GM21528 (cell line): ENCODE measurements at regions not wholly inside any gene's neighbourhood (a gene's known extent, or its start where the extent isn't known, plus 50 kb on each side); places are given as distances from the start of the nearest gene placed in this dataset.

ENCODE experiments used
- ATAC-seq: cut with Tn5 transposase; IDR thresholded peaks from one replicate; pipeline ENCODE4 v1.9.1; 2021; ENCODE audit warnings: mild to moderate bottlenecking, moderate library complexity; ENCODE audit not compliant: unreplicated experiment, low FRiP score

GRCh38 chr4:184575306-184575705 is 73.9 kb downstream of the CASP3 start:
- ATAC-seq: no peak

GRCh38 chr4:184574861-184575260 is 74.4 kb downstream of the CASP3 start:
- ATAC-seq: no peak

- ATAC-seq: no peak
Observed at GRCh38 chr4:184573701-184574100, 75.5 kb downstream of the CASP3 start.

GRCh38 chr4:184568770-184569169 is 80.5 kb downstream of the CASP3 start:
- ATAC-seq: no peak

GRCh38 chr4:184563621-184564020 is 85.6 kb downstream of the CASP3 start:
- no peak for ATAC-seq

GRCh38 chr4:184558996-184559395 is 84.6 kb upstream of the IRF2 start:
- ATAC-seq: no peak

- no peak for ATAC-seq
Observed at GRCh38 chr4:184553891-184554290, 79.5 kb upstream of the IRF2 start.

- no peak for ATAC-seq
Observed at GRCh38 chr4:184550476-184550875, 76.1 kb upstream of the IRF2 start.

- ATAC-seq: no peak
Observed at GRCh38 chr4:184548648-184549341, 74.4 kb upstream of the IRF2 start.

GRCh38 chr4:184548316-184548647 is 73.9 kb upstream of the IRF2 start:
- ATAC-seq: no peak

- no peak for ATAC-seq
Observed at GRCh38 chr4:184544788-184545409, 70.5 kb upstream of the IRF2 start.

- ATAC-seq: no peak
Observed at GRCh38 chr4:184541907-184542306, 67.6 kb upstream of the IRF2 start.

- no peak for ATAC-seq
Observed at GRCh38 chr4:184540307-184540706, 66.0 kb upstream of the IRF2 start.

- peak; percentile 51 for ATAC-seq
Observed at GRCh38 chr4:184538023-184538599, 63.8 kb upstream of the IRF2 start.

GRCh38 chr4:184537269-184538022 is 63.1 kb upstream of the IRF2 start:
- peak; percentile 65 for ATAC-seq

GRCh38 chr4:184536881-184537248 is 62.5 kb upstream of the IRF2 start:
- no peak for ATAC-seq

GRCh38 chr4:184536065-184536880 is 61.9 kb upstream of the IRF2 start:
- no peak for ATAC-seq

- ATAC-seq: peak; percentile 59
Observed at GRCh38 chr4:184534511-184535391, 60.4 kb upstream of the IRF2 start.

- no peak for ATAC-seq
Observed at GRCh38 chr4:184533908-184534307, 59.6 kb upstream of the IRF2 start.

- no peak for ATAC-seq
Observed at GRCh38 chr4:184531008-184531407, 56.7 kb upstream of the IRF2 start.
